Suprapubic skin (tissue), 3 donors: ENCODE measurements at regions not wholly inside any gene's neighbourhood (a gene's known extent, or its start where the extent isn't known, plus 50 kb on each side); places are given as distances from the start of the nearest gene placed in this dataset.

ENCODE experiments used
- POLR2A ChIP-seq, 2 donors: fragments of 450-650 bp; IDR thresholded peaks; one replicate each; pipeline ENCODE4 v1.6.1; 2017; ENCODE audit warnings: antibody characterized with exemption in 2 of 2, mild to moderate bottlenecking in 2 of 2, moderate library complexity in 2 of 2
- TF ChIP-seq, protein P1 (sequence below), 2 donors: fragments of 200-600 bp in 1 of 2; fragments of 450-650 bp in 1 of 2; sonication (generic) in 1 of 2; IDR thresholded peaks; one replicate each; pipeline ENCODE4 v1.5.1; 2016 to 2019; ENCODE audit warnings: antibody characterized with exemption in 2 of 2, mild to moderate bottlenecking in 1 of 2, moderate library complexity in 1 of 2

DNA sequence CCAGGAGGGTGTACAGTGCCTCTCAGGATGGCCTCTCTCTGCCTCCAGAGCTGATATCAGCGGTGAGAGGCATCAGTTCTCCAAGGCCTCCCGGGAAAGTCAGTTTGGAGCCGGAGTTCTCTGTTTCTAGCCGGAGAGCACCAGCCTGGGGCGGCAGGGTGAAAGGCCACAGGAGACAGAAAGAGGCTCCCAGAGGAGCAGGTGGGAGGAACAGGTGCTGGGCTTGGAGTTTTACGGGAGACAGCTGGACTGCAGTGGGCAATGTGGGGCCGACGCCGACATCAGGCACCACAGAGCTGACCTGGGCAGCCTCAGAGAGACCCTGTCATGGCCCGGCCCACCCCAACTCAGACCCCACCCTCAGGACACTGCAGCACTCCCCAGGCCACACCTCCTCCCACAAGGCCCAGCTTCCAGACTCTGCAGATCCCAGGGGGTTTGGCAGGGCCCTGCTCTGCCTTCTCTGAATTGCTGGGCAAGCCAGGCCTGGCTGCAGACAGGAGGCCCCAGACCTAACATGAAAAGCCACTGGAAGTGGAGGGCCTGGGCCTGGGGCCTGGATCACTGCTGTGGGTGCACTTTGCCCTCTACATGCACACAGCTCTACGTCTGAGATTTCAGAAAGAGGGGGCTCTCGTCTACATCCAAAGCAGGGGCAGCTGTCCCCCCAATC is 885.6 kb downstream of the BRD1 start:
- TF ChIP-seq, protein P1, sequence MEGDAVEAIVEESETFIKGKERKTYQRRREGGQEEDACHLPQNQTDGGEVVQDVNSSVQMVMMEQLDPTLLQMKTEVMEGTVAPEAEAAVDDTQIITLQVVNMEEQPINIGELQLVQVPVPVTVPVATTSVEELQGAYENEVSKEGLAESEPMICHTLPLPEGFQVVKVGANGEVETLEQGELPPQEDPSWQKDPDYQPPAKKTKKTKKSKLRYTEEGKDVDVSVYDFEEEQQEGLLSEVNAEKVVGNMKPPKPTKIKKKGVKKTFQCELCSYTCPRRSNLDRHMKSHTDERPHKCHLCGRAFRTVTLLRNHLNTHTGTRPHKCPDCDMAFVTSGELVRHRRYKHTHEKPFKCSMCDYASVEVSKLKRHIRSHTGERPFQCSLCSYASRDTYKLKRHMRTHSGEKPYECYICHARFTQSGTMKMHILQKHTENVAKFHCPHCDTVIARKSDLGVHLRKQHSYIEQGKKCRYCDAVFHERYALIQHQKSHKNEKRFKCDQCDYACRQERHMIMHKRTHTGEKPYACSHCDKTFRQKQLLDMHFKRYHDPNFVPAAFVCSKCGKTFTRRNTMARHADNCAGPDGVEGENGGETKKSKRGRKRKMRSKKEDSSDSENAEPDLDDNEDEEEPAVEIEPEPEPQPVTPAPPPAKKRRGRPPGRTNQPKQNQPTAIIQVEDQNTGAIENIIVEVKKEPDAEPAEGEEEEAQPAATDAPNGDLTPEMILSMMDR (IDR thresholded peaks at IDR 0.05) = no peak
- TF ChIP-seq POLR2A (IDR thresholded peaks at IDR 0.05) = no peak
